ENCODE measurements at regions not wholly inside any gene's neighbourhood (a gene's known extent, or its start where the extent isn't known, plus 50 kb on each side); places are given as distances from the start of the nearest gene placed in this dataset.

GRCh38 chr6:137311940-137312339 is 92.8 kb upstream of the IFNGR1 start:
- TF ChIP-seq ZNF384 (IDR thresholded peaks at IDR 0.05) = no peak
- TF ChIP-seq SP1 (IDR thresholded peaks at IDR 0.05) = no peak
- no peak for TF ChIP-seq BHLHE40 (IDR thresholded peaks at IDR 0.05; ENCODE audit: borderline replicate concordance)
- no peak for TF ChIP-seq ARNT (IDR thresholded peaks at IDR 0.05)
- TF ChIP-seq FOXM1 (IDR thresholded peaks at IDR 0.05; ENCODE audit: borderline replicate concordance) = no peak
- TF ChIP-seq, protein P1, sequence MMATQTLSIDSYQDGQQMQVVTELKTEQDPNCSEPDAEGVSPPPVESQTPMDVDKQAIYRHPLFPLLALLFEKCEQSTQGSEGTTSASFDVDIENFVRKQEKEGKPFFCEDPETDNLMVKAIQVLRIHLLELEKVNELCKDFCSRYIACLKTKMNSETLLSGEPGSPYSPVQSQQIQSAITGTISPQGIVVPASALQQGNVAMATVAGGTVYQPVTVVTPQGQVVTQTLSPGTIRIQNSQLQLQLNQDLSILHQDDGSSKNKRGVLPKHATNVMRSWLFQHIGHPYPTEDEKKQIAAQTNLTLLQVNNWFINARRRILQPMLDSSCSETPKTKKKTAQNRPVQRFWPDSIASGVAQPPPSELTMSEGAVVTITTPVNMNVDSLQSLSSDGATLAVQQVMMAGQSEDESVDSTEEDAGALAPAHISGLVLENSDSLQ (IDR thresholded peaks at IDR 0.05) = no peak

Measured in HEK293T (cell line).